NOMO-1 (cell line): ENCODE measurements at regions not wholly inside any gene's neighbourhood (a gene's known extent, or its start where the extent isn't known, plus 50 kb on each side); places are given as distances from the start of the nearest gene placed in this dataset.

Experiments used
- DNase-seq, 2 experiments: peaks; one replicate each; lab custom pipeline; 2025; ENCODE audit not compliant: unreplicated experiment in 2 of 2; lab: John Stamatoyannopoulos, UW

- DNase-seq: no peak
Measured at GRCh38 chr9:18421391-18421790, 52.6 kb upstream of the ADAMTSL1 start.

- no peak for DNase-seq
Measured at GRCh38 chr9:18422296-18423036, 51.5 kb upstream of the ADAMTSL1 start.

- DNase-seq: no peak
Measured at GRCh38 chr9:18423791-18424531, 50.0 kb upstream of the ADAMTSL1 start.
